Fibroblast of villous mesenchyme (primary cell): ENCODE measurements at regions not wholly inside any gene's neighbourhood (a gene's known extent, or its start where the extent isn't known, plus 50 kb on each side); places are given as distances from the start of the nearest gene placed in this dataset.

Experiments
- DNase-seq: peaks from one replicate; pipeline ENCODE4 v3.0.0-alpha.2; 2010; ENCODE audit warnings: low read depth
- H3K4me3 ChIP-seq: 2 replicates; pipeline ENCODE4 v1.5.1; 2011; ENCODE audit warnings: low read depth, mild to moderate bottlenecking, low read length
- TF ChIP-seq, protein P1 (sequence below): IDR thresholded peaks from 2 replicates; pipeline ENCODE4 v1.5.1; 2012; ENCODE audit warnings: low read depth, mild to moderate bottlenecking, low read length; ENCODE audit not compliant: insufficient read depth

DNA sequence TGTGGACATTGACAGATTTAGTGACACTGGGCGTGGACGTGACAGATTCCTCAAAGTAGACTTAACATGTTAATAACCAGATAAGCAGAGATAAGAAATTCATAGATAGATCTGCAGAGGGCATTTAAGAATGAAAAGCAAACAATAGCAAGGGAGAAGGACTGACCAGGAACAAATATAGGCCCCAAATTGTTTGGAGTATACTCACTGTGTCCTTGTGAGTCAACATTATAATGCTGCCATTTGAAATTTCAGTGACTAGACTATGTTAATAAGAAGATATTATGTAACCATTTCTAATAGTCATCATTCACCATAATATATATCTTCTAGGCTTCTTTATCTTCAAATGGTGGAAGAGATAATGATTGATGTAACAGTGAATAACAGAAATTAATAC lies 78.1 kb upstream of the SLC38A11 start:
- DNase-seq = no peak
- TF ChIP-seq, protein P1, sequence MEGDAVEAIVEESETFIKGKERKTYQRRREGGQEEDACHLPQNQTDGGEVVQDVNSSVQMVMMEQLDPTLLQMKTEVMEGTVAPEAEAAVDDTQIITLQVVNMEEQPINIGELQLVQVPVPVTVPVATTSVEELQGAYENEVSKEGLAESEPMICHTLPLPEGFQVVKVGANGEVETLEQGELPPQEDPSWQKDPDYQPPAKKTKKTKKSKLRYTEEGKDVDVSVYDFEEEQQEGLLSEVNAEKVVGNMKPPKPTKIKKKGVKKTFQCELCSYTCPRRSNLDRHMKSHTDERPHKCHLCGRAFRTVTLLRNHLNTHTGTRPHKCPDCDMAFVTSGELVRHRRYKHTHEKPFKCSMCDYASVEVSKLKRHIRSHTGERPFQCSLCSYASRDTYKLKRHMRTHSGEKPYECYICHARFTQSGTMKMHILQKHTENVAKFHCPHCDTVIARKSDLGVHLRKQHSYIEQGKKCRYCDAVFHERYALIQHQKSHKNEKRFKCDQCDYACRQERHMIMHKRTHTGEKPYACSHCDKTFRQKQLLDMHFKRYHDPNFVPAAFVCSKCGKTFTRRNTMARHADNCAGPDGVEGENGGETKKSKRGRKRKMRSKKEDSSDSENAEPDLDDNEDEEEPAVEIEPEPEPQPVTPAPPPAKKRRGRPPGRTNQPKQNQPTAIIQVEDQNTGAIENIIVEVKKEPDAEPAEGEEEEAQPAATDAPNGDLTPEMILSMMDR = no peak
- no peak overlapping the region for H3K4me3 ChIP-seq

DNA sequence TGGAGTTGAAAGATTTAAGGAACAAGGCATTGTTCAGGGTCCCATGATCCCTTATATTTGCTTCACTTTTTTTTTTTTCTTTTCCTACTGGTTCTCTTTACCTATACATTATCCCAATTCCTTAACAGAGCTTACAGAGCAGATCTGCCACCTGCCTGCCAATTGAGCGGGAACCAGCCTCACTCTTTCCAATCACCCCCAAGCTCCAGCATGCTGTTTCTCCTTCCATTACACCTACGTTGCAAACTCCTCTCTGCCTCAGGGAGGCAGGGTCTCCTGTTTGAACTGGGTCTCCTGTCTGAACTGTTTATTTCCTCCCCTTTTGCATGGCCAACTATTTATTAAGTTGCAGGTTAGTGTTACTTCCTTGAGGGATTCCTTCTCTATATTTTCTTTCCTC lies 77.2 kb upstream of the SLC38A11 start:
- TF ChIP-seq, protein P1 = no peak
- H3K4me3 ChIP-seq = no peak overlapping the region
- no peak for DNase-seq

DNA sequence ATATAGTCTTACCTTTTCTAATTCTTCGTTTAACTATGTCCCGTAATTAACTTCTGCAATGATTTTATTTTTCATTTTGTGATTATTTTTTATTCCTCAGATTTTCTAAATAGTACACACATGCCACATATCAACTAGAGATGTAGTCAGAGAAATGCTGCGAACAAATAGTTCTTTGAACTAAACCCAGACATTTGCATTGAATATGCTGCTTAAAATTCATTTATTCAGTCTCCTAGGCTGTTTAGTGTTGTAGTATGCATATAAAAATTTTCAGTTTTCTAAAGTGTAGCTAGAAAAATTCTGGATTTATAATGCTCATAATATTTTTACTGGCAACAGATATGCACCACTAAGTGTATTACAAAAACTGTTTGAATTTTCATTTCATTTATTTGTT lies 68.9 kb upstream of the SLC38A11 start:
- H3K4me3 ChIP-seq = no peak overlapping the region
- TF ChIP-seq, protein P1 = no peak
- no peak for DNase-seq

DNA sequence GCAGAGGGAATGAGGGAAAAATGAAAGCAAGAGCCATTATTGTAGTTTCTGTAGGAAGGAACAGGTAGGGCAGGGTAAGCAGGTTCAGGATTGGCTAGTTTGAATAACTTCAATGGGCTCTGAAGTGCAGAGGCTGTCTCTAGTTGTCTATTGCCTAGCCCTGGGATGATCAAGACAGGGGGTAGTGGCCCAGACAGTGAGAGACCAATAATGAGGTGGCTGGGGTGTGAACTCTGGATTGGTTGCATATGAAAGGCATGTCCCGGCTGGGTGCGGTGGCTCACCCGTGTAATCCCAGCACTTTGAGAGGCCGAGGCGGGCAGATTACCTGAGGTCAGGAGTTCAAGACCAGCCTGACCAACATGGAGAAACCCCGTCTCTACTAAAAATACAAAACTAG lies 67.5 kb upstream of the SLC38A11 start:
- TF ChIP-seq, protein P1 = no peak
- DNase-seq = no peak
- no peak overlapping the region for H3K4me3 ChIP-seq

DNA sequence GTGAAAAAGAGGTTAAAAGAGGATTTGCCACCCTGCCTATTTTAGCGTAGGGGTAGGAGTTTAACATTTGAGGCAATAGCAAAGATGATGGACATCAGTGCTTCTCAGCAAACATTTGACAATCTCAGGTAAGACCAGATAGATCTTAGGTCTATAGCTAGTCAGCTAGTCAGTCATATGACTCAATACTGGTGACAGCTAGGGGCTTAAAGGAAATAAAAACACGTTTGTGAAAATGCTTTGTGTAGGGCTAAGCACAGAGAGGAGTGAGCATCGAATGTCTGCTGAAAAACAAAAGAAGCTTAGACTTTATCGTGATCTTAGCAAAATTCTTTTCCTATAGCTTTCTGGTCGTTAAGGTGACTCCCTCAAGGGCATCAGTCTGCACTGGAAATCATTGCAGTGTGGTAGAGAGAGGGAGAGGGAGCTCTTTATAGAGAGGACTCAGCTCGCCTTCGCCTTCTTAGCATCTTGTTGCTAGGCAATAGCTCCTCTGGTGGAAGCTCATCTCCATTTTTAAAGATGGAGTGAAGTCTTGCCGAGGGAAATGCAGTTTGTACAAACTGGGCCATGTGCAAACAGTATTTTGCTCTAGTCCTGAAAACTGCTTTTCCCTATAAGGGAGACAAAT lies 62.8 kb upstream of the SLC38A11 start:
- no peak overlapping the region for H3K4me3 ChIP-seq
- TF ChIP-seq, protein P1 = no peak
- no peak for DNase-seq

DNA sequence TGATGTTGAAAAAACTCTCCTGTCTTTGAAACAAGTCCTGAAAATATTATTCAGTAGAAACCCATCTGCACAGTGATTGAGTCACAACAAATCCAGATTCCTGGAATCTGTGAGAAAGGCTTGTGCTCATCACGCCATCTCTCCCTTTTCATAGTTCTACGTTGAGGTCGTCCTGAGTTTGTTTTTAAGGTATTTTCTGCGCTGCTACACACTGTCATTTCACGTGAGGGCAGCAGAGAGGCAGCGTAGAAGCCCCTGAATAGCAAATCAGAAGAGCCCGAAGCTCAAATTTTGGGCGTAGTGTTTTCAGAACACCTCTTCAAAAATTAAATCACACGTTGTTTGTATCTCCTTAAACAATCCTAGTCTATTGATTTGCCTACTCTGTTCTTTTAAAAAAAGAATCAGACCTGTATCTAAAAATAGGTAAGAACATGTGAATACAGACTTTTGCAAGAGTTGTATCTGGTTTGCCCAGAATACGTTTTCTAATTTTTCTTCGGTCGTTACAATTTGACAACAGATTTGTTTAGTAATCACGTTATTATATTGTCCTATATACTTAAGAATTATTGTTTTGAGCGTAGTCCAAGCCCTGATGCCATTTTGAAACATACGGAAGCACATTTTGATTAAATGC lies 61.6 kb upstream of the SLC38A11 start:
- DNase-seq = peak; percentile 30
- TF ChIP-seq, protein P1 = peak; percentile 74
- no peak overlapping the region for H3K4me3 ChIP-seq
